HepG2 (cell line): ENCODE measurements at regions not wholly inside any gene's neighbourhood (a gene's known extent, or its start where the extent isn't known, plus 50 kb on each side); places are given as distances from the start of the nearest gene placed in this dataset.

Experiments
- ATAC-seq: fragments of 200-7000 bp; cut with Tn5 transposase; 3 replicates; pipeline ENCODE4 v1.9.1; 2020; ENCODE audit warnings: mild to moderate bottlenecking, moderate library complexity
- BruUV-seq: library from RNA; stranded (reverse); fragments of 400-500 nt; replicated peaks from 2 replicates; lab custom pipeline; 2021; lab: Mats Ljungman, UMichigan
- CTCF ChIA-PET: fragments of 300-600 bp; formaldehyde crosslinking; extraction: SDS; loops from one replicate; lab custom pipeline; 2021; ENCODE audit warnings: low total read pairs, inconsistent platforms, low intra/inter-chr PET ratio; lab: Yijun Ruan, JAX
- POLR2A ChIA-PET: fragments of 350-600 bp; sonication (Branson Sonifier 250); formaldehyde crosslinking; loops from one replicate; lab custom pipeline; 2020; ENCODE audit warnings: antibody characterized with exemption, inconsistent platforms; lab: Yijun Ruan, JAX
- DNase-seq: peaks from one replicate; pipeline ENCODE4 v3.0.0-alpha.2; 2015; ENCODE audit warnings: low spot score
- FAIRE-seq: peaks from 3 replicates; lab custom pipeline; 2011; peaks lifted over from hg19 to GRCh38; lab: Jason Lieb, UNC
- H2AFZ ChIP-seq: one replicate; pipeline ENCODE4 v1.6.1; 2011; ENCODE audit warnings: low read length, inconsistent platforms
- H3K27ac ChIP-seq: fragments of 300-600 bp; 3 replicates; pipeline ENCODE4 v1.8.0; 2011; ENCODE audit warnings: mixed run types, mild to moderate bottlenecking, mixed read lengths, low read length, inconsistent platforms; ENCODE audit not compliant: insufficient read depth; ENCODE audit errors: extremely low read length
- H3K27me3 ChIP-seq, 2 experiments: fragments of 200-600 bp in 1 of 2; 2 replicates in 1 of 2; 3 replicates in 1 of 2; pipeline versions ENCODE4 v1.6.0 to v1.8.0; 2011; ENCODE audit warnings: low read length in 2 of 2, mild to moderate bottlenecking in 2 of 2, moderate library complexity in 2 of 2, inconsistent platforms in 1 of 2; ENCODE audit not compliant: insufficient read depth in 2 of 2, control insufficient read depth in 1 of 2
- H3K36me3 ChIP-seq, 2 experiments: fragments of 200-600 bp in 1 of 2; replicated peaks in 1 of 2; 2 replicates in 1 of 2; 3 replicates in 1 of 2; pipeline versions ENCODE4 v1.5.1 to v1.8.0; 2011; ENCODE audit warnings: low read length in 2 of 2, inconsistent platforms in 1 of 2; ENCODE audit not compliant: insufficient read depth in 2 of 2, control insufficient read depth in 1 of 2
- H3K4me1 ChIP-seq: 2 replicates; pipeline ENCODE4 v1.5.1; 2012; ENCODE audit warnings: low read length, inconsistent platforms; ENCODE audit not compliant: insufficient read depth
- H3K4me2 ChIP-seq: 2 replicates; pipeline ENCODE4 v1.6.0; 2011; ENCODE audit warnings: low read depth, low read length, inconsistent platforms
- H3K4me3 ChIP-seq, 3 experiments: fragments of 200-600 bp in 1 of 3; sonication (generic), shearing (Covaris generic) in 1 of 3; replicated peaks in 1 of 3; 2 replicates each; pipeline ENCODE4 v1.5.1; 2011 to 2016; ENCODE audit warnings: low read length in 3 of 3, inconsistent platforms in 2 of 3, low read depth in 2 of 3, mild to moderate bottlenecking in 2 of 3, control low read depth in 1 of 3, mixed read lengths in 1 of 3; ENCODE audit not compliant: insufficient read depth in 1 of 3
- H3K79me2 ChIP-seq: one replicate; pipeline ENCODE4 v1.6.1; 2011; ENCODE audit warnings: low read length, inconsistent platforms; ENCODE audit not compliant: insufficient read depth
- H3K9ac ChIP-seq: 2 replicates; pipeline ENCODE4 v1.6.0; 2011; ENCODE audit warnings: mild to moderate bottlenecking, low read depth, low read length, inconsistent platforms; ENCODE audit not compliant: insufficient read depth
- H3K9me3 ChIP-seq: 2 replicates; pipeline ENCODE4 v1.5.1; 2012; ENCODE audit warnings: mild to moderate bottlenecking, low read length
- H4K20me1 ChIP-seq: 2 replicates; pipeline ENCODE4 v1.6.0; 2011; ENCODE audit warnings: inconsistent platforms, mild to moderate bottlenecking, low read length, moderate library complexity; ENCODE audit not compliant: insufficient read depth
- ATF1 ChIP-seq: IDR thresholded peaks from 2 replicates; pipeline ENCODE4 v1.6.1; 2016; ENCODE audit warnings: mild to moderate bottlenecking, control low read depth
- FOXP4 ChIP-seq: sonication (generic); formaldehyde crosslinking; IDR thresholded peaks from 2 replicates; pipeline ENCODE4 v1.4.0; 2020; ENCODE audit warnings: missing genetic modification reagents
- KDM5B ChIP-seq: sonication (generic); formaldehyde crosslinking; IDR thresholded peaks from 2 replicates; pipeline ENCODE4 v1.4.0; 2020; ENCODE audit warnings: missing genetic modification reagents, mild to moderate bottlenecking, borderline replicate concordance
- KLF12 ChIP-seq: sonication (generic); formaldehyde crosslinking; IDR thresholded peaks from 2 replicates; pipeline ENCODE4 v1.4.0; 2020; ENCODE audit warnings: missing genetic modification reagents, borderline replicate concordance
- KLF16 ChIP-seq, 2 experiments: sonication (generic) in 1 of 2; formaldehyde crosslinking in 1 of 2; IDR thresholded peaks; 2 replicates each; pipeline versions ENCODE4 v1.6.1 to v1.8.0; 2016 to 2023; ENCODE audit warnings: missing genetic modification reagents in 2 of 2, missing compliant biosample characterization in 1 of 2
- REXO4 ChIP-seq: sonication (generic); formaldehyde crosslinking; IDR thresholded peaks from 2 replicates; pipeline ENCODE4 v1.8.0; 2022; ENCODE audit warnings: missing genetic modification reagents, mild to moderate bottlenecking, borderline replicate concordance
- SKI ChIP-seq: fragments of 450-650 bp; IDR thresholded peaks from one replicate; pipeline ENCODE4 v1.6.1; 2018; ENCODE audit warnings: mild to moderate bottlenecking; ENCODE audit not compliant: partially characterized antibody
- TBL1XR1 ChIP-seq: fragments of 150-350 bp; IDR thresholded peaks from 2 replicates; pipeline ENCODE4 v1.6.1; 2014; ENCODE audit warnings: borderline replicate concordance, low read length; ENCODE audit not compliant: partially characterized antibody
- XRCC5 ChIP-seq: fragments of 200-400 bp; formaldehyde crosslinking; optimal IDR thresholded peaks from 2 replicates; pipeline ENCODE3; 2017; ENCODE audit warnings: mild to moderate bottlenecking, low read length
- ZFP41 ChIP-seq: sonication (generic); formaldehyde crosslinking; IDR thresholded peaks from 2 replicates; pipeline ENCODE4 v1.4.0; 2020; ENCODE audit warnings: mild to moderate bottlenecking, missing genetic modification reagents, borderline replicate concordance
- ZNF546 ChIP-seq: sonication (generic); formaldehyde crosslinking; conservative IDR thresholded peaks from 2 replicates; pipeline ENCODE4 v1.8.1; 2023; ENCODE audit warnings: mild to moderate bottlenecking, missing genetic modification reagents
- WGBS: methylation state at CpG from one replicate; pipeline ENCODE4 v1.1.6; 2017; ENCODE audit warnings: low lambda C conversion rate; 5-methylcytosine and 5-hydroxymethylcytosine counted together
- in situ Hi-C: cut with HindIII; loops from 2 replicates; pipeline ENCODE4 v1.10.0; 2017; ENCODE audit warnings: low pct_unique_long_range_greater_than_20kb; ENCODE audit not compliant: extremely low pct_ligation_motif_present
- intact Hi-C: fragments of 100-400 bp; cut with micrococcal nuclease; formaldehyde crosslinking; loops from one replicate; pipeline ENCODE4 v1.10.0; 2022; ENCODE audit not compliant: unreplicated experiment
- TF ChIP-seq, protein P1 (sequence below): IDR thresholded peaks from 2 replicates; pipeline ENCODE4 v1.6.1; 2016; ENCODE audit warnings: missing compliant biosample characterization, missing genetic modification reagents, borderline replicate concordance
- TF ChIP-seq, protein P2 (sequence below): sonication (generic); formaldehyde crosslinking; IDR thresholded peaks from 2 replicates; pipeline ENCODE4 v1.9.0; 2021; ENCODE audit warnings: mild to moderate bottlenecking, missing genetic modification reagents

GRCh38 chr15:25611603-25612002 is 172.8 kb upstream of the UBE3A start:
- ChIA-PET CTCF (no interaction called here), POLR2A (no interaction called here)
- no peaks in the 10 kb centered on the region; a peak in 1 of 5 replicates for H3K27me3 ChIP-seq
- ATAC-seq (no peak), DNase-seq (no peak), FAIRE-seq (no peak)
- no peak for TF ChIP-seq TBL1XR1
- no peak for TF ChIP-seq ZNF546 (CRISPR knock-in tag)
- no peak for TF ChIP-seq ATF1 (CRISPR knock-in tag)
- TF ChIP-seq, protein P1, sequence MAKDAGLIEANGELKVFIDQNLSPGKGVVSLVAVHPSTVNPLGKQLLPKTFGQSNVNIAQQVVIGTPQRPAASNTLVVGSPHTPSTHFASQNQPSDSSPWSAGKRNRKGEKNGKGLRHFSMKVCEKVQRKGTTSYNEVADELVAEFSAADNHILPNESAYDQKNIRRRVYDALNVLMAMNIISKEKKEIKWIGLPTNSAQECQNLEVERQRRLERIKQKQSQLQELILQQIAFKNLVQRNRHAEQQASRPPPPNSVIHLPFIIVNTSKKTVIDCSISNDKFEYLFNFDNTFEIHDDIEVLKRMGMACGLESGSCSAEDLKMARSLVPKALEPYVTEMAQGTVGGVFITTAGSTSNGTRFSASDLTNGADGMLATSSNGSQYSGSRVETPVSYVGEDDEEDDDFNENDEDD (CRISPR knock-in tag), result no peak
- TF ChIP-seq FOXP4, result no peak
- no peak for TF ChIP-seq KLF12 (CRISPR knock-in tag)
- TF ChIP-seq KDM5B (CRISPR knock-in tag), result no peak
- no peak for TF ChIP-seq REXO4
- TF ChIP-seq, protein P2, sequence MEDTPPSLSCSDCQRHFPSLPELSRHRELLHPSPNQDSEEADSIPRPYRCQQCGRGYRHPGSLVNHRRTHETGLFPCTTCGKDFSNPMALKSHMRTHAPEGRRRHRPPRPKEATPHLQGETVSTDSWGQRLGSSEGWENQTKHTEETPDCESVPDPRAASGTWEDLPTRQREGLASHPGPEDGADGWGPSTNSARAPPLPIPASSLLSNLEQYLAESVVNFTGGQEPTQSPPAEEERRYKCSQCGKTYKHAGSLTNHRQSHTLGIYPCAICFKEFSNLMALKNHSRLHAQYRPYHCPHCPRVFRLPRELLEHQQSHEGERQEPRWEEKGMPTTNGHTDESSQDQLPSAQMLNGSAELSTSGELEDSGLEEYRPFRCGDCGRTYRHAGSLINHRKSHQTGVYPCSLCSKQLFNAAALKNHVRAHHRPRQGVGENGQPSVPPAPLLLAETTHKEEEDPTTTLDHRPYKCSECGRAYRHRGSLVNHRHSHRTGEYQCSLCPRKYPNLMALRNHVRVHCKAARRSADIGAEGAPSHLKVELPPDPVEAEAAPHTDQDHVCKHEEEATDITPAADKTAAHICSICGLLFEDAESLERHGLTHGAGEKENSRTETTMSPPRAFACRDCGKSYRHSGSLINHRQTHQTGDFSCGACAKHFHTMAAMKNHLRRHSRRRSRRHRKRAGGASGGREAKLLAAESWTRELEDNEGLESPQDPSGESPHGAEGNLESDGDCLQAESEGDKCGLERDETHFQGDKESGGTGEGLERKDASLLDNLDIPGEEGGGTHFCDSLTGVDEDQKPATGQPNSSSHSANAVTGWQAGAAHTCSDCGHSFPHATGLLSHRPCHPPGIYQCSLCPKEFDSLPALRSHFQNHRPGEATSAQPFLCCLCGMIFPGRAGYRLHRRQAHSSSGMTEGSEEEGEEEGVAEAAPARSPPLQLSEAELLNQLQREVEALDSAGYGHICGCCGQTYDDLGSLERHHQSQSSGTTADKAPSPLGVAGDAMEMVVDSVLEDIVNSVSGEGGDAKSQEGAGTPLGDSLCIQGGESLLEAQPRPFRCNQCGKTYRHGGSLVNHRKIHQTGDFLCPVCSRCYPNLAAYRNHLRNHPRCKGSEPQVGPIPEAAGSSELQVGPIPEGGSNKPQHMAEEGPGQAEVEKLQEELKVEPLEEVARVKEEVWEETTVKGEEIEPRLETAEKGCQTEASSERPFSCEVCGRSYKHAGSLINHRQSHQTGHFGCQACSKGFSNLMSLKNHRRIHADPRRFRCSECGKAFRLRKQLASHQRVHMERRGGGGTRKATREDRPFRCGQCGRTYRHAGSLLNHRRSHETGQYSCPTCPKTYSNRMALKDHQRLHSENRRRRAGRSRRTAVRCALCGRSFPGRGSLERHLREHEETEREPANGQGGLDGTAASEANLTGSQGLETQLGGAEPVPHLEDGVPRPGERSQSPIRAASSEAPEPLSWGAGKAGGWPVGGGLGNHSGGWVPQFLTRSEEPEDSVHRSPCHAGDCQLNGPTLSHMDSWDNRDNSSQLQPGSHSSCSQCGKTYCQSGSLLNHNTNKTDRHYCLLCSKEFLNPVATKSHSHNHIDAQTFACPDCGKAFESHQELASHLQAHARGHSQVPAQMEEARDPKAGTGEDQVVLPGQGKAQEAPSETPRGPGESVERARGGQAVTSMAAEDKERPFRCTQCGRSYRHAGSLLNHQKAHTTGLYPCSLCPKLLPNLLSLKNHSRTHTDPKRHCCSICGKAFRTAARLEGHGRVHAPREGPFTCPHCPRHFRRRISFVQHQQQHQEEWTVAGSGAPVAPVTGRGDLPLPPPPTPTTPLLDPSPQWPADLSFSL (CRISPR knock-in tag), result no peak
- no peak for TF ChIP-seq SKI
- TF ChIP-seq ZFP41 (CRISPR knock-in tag), result no peak
- no peak for TF ChIP-seq KLF16 (CRISPR knock-in tag; IDR thresholded peaks at IDR 0.05)
- TF ChIP-seq XRCC5, result no peak
- no peak overlapping the region for H3K4me3 ChIP-seq
- BruUV-seq, result no TSS peak
- 3% methylated on average over 3 of the region's 4 CpGs for WGBS
- peaks cover 13% of the 10 kb centered on the region for H3K9me3 ChIP-seq
- H3K27ac ChIP-seq, result no peak overlapping the region
- intact Hi-C loops, result no loop called here
- no peaks in the 10 kb centered on the region for H4K20me1 ChIP-seq
- H2AFZ ChIP-seq, result no peak overlapping the region
- no peak overlapping the region for H3K4me2 ChIP-seq
- in situ Hi-C loops, result loop anchor here (10.0 kb wide), 1 partner anchor 63 kb away; no protein-coding TSS in a partner anchor
- no peaks in the 10 kb centered on the region for H3K79me2 ChIP-seq
- H3K4me1 ChIP-seq, result no peaks in the 10 kb centered on the region
- H3K36me3 ChIP-seq, result no peaks in the 10 kb centered on the region
- H3K9ac ChIP-seq, result no peak overlapping the region
